IPS DF 4.7 (cell line): ENCODE measurements at regions not wholly inside any gene's neighbourhood (a gene's known extent, or its start where the extent isn't known, plus 50 kb on each side); places are given as distances from the start of the nearest gene placed in this dataset.

Experiments
- DNase-seq: peaks from one replicate; pipeline ENCODE4 v3.0.0-alpha.2; 2013; ENCODE audit warnings: low spot score; ENCODE audit errors: extremely low read depth

DNA sequence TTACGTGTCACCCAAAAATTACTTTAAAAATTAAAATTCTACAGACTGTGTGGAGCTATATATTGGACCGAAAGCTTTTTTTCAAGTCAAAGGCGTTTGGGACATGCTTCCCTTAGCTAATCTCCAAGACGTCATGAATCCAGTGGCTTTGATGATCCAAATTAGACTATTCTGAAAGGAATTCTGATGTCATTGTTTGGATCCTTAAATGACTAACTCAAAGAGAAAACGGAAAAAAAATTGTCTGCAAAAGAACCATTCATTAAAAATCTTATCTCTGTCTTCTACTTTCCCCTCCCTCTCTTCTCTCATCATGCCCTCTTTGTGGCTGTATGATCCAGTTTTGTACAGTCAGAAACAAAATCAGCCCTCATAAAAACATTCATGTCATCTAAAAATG, 161.8 kb downstream of the ETV1 start:
- DNase-seq = no peak

DNA sequence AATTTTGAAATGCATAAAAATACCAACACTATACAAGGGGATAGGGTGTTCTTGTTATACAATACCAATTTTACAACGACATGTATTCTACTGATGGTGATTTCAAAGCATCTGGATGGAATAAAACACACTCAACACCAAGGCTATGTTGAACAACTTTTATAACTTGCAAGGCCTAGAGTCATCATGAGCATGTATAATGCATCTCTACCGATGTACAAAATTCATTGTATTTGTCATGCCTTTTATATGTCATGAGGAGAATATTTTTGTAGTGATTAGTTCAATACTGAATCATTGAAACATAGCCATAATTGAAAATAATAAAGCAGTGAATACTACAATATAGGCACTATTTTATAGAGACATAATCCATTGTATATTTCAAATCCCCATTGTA, 160.2 kb downstream of the ETV1 start:
- no peak for DNase-seq

DNA sequence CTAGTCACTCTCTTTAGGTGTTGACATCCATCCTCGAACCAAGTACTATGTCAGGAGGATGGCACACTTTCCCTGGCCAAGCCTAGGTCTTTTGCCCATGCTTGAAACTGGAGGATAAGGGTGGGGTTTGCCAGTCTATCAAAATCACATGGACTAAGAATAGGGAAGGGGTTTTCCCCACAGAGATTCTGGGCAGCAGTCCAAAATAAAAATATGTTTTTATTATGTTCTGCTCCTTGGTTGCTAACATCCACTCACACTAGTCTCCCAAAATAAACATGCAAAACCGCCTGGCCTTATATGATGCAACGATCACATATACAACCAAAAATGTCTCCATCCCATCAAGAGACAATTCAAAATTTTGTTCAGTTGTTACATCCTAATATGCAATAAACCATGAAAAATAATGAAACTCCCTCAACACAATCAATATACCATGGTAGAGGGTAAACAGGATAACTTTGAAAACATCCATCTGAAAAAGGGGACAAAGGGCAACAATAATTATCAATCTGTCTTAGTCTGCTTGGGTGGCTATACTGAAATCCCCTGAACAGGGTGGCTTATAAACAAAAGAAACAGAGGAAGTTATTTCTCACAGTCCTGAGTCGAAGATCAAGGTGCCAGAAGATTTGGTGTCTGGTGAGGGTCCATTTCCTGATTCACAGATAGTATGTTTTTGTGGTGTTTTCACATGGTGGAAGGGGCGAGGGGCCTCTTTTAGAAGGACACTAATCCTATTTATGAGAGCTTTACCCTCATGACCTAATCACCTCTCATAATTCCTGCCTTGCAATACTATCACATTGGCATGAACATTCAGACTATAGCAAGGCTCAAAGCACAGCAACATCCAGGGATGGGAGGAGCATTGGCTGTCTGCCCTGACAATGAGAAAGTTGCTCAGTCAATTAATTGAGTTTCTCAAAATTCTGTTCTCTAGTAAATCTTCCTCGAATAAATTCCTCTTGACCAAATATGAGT, 159.3 kb downstream of the ETV1 start:
- DNase-seq = no peak

DNA sequence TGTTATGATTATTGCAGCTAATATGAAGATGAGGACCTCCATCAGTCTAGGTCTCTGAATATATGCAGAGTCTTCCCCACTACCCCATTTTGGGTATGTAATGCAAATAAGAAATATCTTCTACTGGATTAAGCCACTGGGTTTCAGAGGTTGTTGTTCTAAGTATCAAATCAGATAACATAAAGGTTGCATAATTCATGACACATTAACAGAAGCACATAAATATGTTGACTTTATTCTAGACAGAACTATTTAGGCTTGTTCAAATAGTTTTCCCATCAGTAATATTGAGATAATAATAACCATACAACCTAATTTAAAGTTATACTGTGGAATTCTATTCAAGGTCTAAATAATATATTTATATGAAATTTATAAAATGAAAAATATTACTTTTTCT, 157.1 kb downstream of the ETV1 start:
- no peak for DNase-seq

DNA sequence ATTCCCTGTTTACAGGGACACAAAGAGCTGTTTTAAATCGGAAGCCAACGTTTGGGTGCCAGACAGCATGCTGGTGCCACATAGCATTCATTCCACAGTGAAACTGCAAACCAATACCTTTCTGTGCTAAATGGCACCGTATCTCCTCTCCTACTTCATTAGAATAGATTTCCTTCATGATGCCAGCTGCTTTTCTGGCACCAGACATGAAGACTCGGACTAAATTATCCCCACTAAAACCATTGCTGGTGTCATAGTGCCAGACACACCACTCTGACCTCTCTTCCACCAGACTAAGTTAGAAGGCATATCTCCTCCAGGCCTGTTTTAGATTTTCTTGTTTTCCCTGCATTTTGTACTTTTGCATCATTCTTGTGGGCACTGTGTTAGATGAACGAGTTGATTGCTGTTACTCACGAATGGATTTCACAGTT, 155.1 kb downstream of the ETV1 start:
- DNase-seq = no peak

DNA sequence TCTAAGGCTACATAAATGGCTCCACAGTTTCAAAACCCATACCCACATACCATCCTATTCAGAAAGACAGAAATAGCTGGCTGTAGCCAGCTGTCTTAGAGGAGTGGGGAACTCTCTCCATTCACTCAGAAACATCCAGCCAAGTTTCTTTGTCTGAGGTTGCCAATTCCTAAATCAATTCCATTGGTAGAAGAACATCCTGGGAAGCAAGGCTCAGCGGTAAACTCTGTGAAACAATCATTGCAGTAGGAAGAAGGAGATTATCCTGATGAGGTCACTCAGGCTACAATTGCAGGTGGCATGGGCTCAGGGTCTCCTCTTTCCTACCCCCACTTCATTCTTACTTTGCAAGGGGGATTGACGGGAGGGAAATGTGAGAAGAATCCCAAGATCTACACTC, 154.0 kb downstream of the ETV1 start:
- DNase-seq = no peak

DNA sequence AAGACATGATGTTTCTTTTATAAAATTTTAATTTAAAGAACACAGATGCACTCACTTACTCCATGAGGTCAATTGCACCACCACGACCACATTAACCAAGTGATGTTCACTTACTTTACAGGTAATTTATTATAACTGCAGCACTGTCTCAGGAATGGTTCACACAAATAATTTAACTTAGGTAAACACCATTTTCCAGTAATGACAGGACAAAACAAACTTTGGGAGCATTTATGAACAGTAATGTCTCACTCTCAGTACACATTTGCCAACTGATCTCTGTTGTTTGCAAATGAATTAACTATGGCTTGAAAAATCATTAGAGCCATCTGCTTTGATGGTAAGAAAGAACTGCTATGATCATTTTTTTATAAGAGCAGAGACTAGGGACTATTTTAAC, 150.4 kb downstream of the ETV1 start:
- DNase-seq = no peak
